ENCODE measurements at regions not wholly inside any gene's neighbourhood (a gene's known extent, or its start where the extent isn't known, plus 50 kb on each side); places are given as distances from the start of the nearest gene placed in this dataset.

DNA sequence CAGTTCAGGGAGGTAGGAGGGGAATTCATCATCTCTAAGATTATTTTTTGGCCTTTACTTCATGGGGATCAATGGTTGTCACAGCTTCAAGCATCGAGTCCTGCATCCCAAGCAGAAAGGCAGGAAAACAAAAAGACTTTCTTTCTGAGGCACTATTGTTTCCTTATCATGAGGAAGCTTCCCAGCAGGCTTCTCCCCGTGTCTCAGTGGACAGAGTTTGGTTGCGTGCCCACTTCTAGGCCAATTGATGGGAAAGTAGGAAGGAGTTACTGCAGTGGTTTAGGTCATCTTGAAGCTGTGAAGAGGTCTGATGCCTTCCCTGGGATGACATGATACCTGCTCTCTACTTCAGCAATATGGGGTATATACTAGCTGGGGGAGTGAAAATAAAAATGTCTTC is 175.3 kb upstream of the CDH13 start:
- no peak overlapping the region for H2AFZ ChIP-seq (replicated peaks; ENCODE audit: low read length, poor library complexity)
- no peak overlapping the region for H2AK9ac ChIP-seq (replicated peaks; ENCODE audit: low read depth, low read length, poor library complexity)
- no peak overlapping the region for H2AK5ac ChIP-seq (ENCODE audit: low read depth, low read length)
- in situ Hi-C loops (cut with MboI; ENCODE audit: low sequenced_read_pairs), result no loop called here
- no peak overlapping the region for H2BK15ac ChIP-seq (ENCODE audit: low read depth, low read length)
- no peaks in the 10 kb centered on the region; the same call in 1 of the 2 replicates for H3K27me3 ChIP-seq (ENCODE audit: control insufficient read depth, insufficient read depth, low read length)
- H3K18ac ChIP-seq (ENCODE audit: low read depth, low read length), result no peak overlapping the region
- no peak overlapping the region for H4K91ac ChIP-seq (ENCODE audit: insufficient read depth, low read depth, low read length)
- no peaks in the 10 kb centered on the region for H3K9me3 ChIP-seq (ENCODE audit: control insufficient read depth, insufficient read depth, low read length)
- H3K36me3 ChIP-seq (ENCODE audit: control insufficient read depth, insufficient read depth, low read length), result no peaks in the 10 kb centered on the region
- H3K23ac ChIP-seq (ENCODE audit: low read depth, low read length), result no peak overlapping the region
- H4K8ac ChIP-seq (ENCODE audit: low read depth in 2 of 2, low read length in 2 of 2), result no peak overlapping the region
- POLR2A ChIA-PET (ENCODE audit: unreplicated experiment), result no interaction called here
- dilution Hi-C loops (cut with HindIII; ENCODE audit: low sequenced_read_pairs, unreplicated experiment), result no loop called here
- H3K14ac ChIP-seq (replicated peaks; ENCODE audit: low read depth, low read length), result no peak overlapping the region
- no peak overlapping the region for H3K56ac ChIP-seq (ENCODE audit: extremely low read depth, insufficient read depth, low read length)
- no TSS peak for BruUV-seq (replicated peaks)
- TF ChIP-seq SMC3 (IDR thresholded peaks at IDR 0.05; ENCODE audit: low read depth, low read length), result no peak
- no peak for TF ChIP-seq RCOR1 (IDR thresholded peaks at IDR 0.05; ENCODE audit: insufficient replicate concordance, low read length)
- TF ChIP-seq, protein P1, sequence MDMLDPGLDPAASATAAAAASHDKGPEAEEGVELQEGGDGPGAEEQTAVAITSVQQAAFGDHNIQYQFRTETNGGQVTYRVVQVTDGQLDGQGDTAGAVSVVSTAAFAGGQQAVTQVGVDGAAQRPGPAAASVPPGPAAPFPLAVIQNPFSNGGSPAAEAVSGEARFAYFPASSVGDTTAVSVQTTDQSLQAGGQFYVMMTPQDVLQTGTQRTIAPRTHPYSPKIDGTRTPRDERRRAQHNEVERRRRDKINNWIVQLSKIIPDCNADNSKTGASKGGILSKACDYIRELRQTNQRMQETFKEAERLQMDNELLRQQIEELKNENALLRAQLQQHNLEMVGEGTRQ (IDR thresholded peaks at IDR 0.05; ENCODE audit: low read depth, low read length), result no peak
- no peak for TF ChIP-seq CHD1 (IDR thresholded peaks at IDR 0.05; ENCODE audit: low read depth, low read length)
- TF ChIP-seq, protein P2, sequence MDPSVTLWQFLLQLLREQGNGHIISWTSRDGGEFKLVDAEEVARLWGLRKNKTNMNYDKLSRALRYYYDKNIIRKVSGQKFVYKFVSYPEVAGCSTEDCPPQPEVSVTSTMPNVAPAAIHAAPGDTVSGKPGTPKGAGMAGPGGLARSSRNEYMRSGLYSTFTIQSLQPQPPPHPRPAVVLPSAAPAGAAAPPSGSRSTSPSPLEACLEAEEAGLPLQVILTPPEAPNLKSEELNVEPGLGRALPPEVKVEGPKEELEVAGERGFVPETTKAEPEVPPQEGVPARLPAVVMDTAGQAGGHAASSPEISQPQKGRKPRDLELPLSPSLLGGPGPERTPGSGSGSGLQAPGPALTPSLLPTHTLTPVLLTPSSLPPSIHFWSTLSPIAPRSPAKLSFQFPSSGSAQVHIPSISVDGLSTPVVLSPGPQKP (IDR thresholded peaks at IDR 0.05; ENCODE audit: borderline replicate concordance, low read depth, low read length), result no peak
- TF ChIP-seq RAD21 (IDR thresholded peaks at IDR 0.05; ENCODE audit: low read length), result no peak
- no peak for TF ChIP-seq RFX5 (IDR thresholded peaks at IDR 0.05; ENCODE audit: low read depth, low read length)
- TF ChIP-seq POLR2A (IDR thresholded peaks at IDR 0.05; ENCODE audit: low read depth, low read length), result no peak
- no peak for TF ChIP-seq NFE2L2 (IDR thresholded peaks at IDR 0.05; ENCODE audit: low read depth, low read length)
- no peak for TF ChIP-seq FOS (IDR thresholded peaks at IDR 0.05; ENCODE audit: low read depth, low read length)
- TF ChIP-seq BHLHE40 (IDR thresholded peaks at IDR 0.05; ENCODE audit: low read depth, low read length), result no peak
- TF ChIP-seq MXI1 (IDR thresholded peaks at IDR 0.05; ENCODE audit: borderline replicate concordance, low read depth, low read length), result no peak
- TF ChIP-seq, protein P3, sequence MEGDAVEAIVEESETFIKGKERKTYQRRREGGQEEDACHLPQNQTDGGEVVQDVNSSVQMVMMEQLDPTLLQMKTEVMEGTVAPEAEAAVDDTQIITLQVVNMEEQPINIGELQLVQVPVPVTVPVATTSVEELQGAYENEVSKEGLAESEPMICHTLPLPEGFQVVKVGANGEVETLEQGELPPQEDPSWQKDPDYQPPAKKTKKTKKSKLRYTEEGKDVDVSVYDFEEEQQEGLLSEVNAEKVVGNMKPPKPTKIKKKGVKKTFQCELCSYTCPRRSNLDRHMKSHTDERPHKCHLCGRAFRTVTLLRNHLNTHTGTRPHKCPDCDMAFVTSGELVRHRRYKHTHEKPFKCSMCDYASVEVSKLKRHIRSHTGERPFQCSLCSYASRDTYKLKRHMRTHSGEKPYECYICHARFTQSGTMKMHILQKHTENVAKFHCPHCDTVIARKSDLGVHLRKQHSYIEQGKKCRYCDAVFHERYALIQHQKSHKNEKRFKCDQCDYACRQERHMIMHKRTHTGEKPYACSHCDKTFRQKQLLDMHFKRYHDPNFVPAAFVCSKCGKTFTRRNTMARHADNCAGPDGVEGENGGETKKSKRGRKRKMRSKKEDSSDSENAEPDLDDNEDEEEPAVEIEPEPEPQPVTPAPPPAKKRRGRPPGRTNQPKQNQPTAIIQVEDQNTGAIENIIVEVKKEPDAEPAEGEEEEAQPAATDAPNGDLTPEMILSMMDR (conservative IDR thresholded peaks at IDR 0.05; ENCODE audit: low read depth, low read length), result no peak
- TF ChIP-seq MAZ (IDR thresholded peaks at IDR 0.05; ENCODE audit: borderline replicate concordance, low read depth, low read length), result no peak
- no peak for TF ChIP-seq MAFK (IDR thresholded peaks at IDR 0.05; ENCODE audit: low read depth, low read length)
- TF ChIP-seq CEBPB (IDR thresholded peaks at IDR 0.05; ENCODE audit: low read depth, low read length), result no peak
- no peak overlapping the region for H2BK120ac ChIP-seq (ENCODE audit: low read depth, low read length)
- H3K4me2 ChIP-seq (ENCODE audit: low read depth, low read length), result no peak overlapping the region
- H3K4me3 ChIP-seq (ENCODE audit: insufficient read depth, low read depth, low read length), result no peak overlapping the region
- intact Hi-C loops (cut with micrococcal nuclease), result no loop called here
- H3K4me1 ChIP-seq (ENCODE audit: control insufficient read depth, insufficient read depth, low read length), result no peaks in the 10 kb centered on the region
- H2BK5ac ChIP-seq (ENCODE audit: low read depth, low read length, poor library complexity, severe bottlenecking), result no peak overlapping the region
- H3K9me1 ChIP-seq (ENCODE audit: insufficient read depth, low read length), result no peaks in the 10 kb centered on the region
- H4K20me1 ChIP-seq (ENCODE audit: insufficient read depth, low read length), result no peaks in the 10 kb centered on the region
- ATAC-seq (ENCODE audit: low read depth), result no peak
- H4K5ac ChIP-seq (ENCODE audit: low read depth, low read length), result no peak overlapping the region
- no peaks in the 10 kb centered on the region for H3K79me1 ChIP-seq (ENCODE audit: low read depth in 1 of 2, low read length in 2 of 2)
- CTCF ChIA-PET, result interaction anchor here (0.6 kb wide), 1 partner anchor 210 kb away, joined by 4 read pairs; no protein-coding TSS in a partner anchor
- WGBS, 2 experiments (ENCODE audit: extremely low coverage in 2 of 2, insufficient read length in 1 of 2), result 10% methylated on average over 2 of the region's 3 CpGs; no CpG with 5 or more reads in 1 of the 2 experiments
- no peak overlapping the region for H3K27ac ChIP-seq (ENCODE audit: insufficient read depth, low read length)
- no peak for DNase-seq
- no peak overlapping the region for H3K9ac ChIP-seq (ENCODE audit: low read depth, low read length)
- H2BK20ac ChIP-seq (ENCODE audit: low read depth, low read length), result no peak overlapping the region
- no peak overlapping the region for H3K4ac ChIP-seq (ENCODE audit: low read depth, low read length)
